GM12875 (cell line): ENCODE measurements at regions not wholly inside any gene's neighbourhood (a gene's known extent, or its start where the extent isn't known, plus 50 kb on each side); places are given as distances from the start of the nearest gene placed in this dataset.

Experiments
- H3K4me3 ChIP-seq: one replicate; pipeline ENCODE4 v1.5.1; 2011; ENCODE audit warnings: low read depth, low read length, control low read depth
- CTCF ChIP-seq: IDR thresholded peaks from 2 replicates; pipeline ENCODE4 v1.5.1; 2011; ENCODE audit warnings: low read depth, mild to moderate bottlenecking, control low read depth, inconsistent platforms, low read length, moderate library complexity, borderline replicate concordance; ENCODE audit not compliant: insufficient read depth

GRCh38 chr3:177640319-177640965 lies 443.2 kb upstream of the TBL1XR1 start:
- H3K4me3 ChIP-seq: no peak overlapping the region
- TF ChIP-seq CTCF: no peak

GRCh38 chr3:177641206-177641605 lies 443.9 kb upstream of the TBL1XR1 start:
- no peak for TF ChIP-seq CTCF
- no peak overlapping the region for H3K4me3 ChIP-seq

GRCh38 chr3:177642042-177642803 lies 444.9 kb upstream of the TBL1XR1 start:
- H3K4me3 ChIP-seq: no peak overlapping the region
- TF ChIP-seq CTCF: no peak

GRCh38 chr3:177642804-177643125 lies 445.5 kb upstream of the TBL1XR1 start:
- TF ChIP-seq CTCF: no peak
- no peak overlapping the region for H3K4me3 ChIP-seq

GRCh38 chr3:177646749-177647148 lies 449.5 kb upstream of the TBL1XR1 start:
- no peak overlapping the region for H3K4me3 ChIP-seq
- TF ChIP-seq CTCF: no peak

- TF ChIP-seq CTCF: no peak
- H3K4me3 ChIP-seq: no peak overlapping the region
Observed at GRCh38 chr3:177647341-177647740, 450.1 kb upstream of the TBL1XR1 start.

- TF ChIP-seq CTCF: no peak
- H3K4me3 ChIP-seq: no peak overlapping the region
Observed at GRCh38 chr3:177647876-177648275, 450.6 kb upstream of the TBL1XR1 start.
